Endothelial cell of umbilical vein (primary cell): ENCODE measurements at regions not wholly inside any gene's neighbourhood (a gene's known extent, or its start where the extent isn't known, plus 50 kb on each side); places are given as distances from the start of the nearest gene placed in this dataset.

ENCODE experiments used
- BruUV-seq: library from RNA; stranded (reverse); fragments of 400-500 nt; replicated peaks from 2 replicates; lab custom pipeline; 2021; lab: Mats Ljungman, UMichigan
- CTCF ChIA-PET: fragments of 300-600, 350-600 bp; sonication (Branson Sonifier 250); formaldehyde crosslinking; loops from one replicate; lab custom pipeline; 2021; ENCODE audit warnings: antibody characterized with exemption, inconsistent platforms; lab: Charles Lee
- POLR2A ChIA-PET: fragments of 300-600, 350-600 bp; sonication (Branson Sonifier 250); formaldehyde crosslinking; loops from one replicate; lab custom pipeline; 2021; ENCODE audit warnings: antibody characterized with exemption, inconsistent platforms; lab: Charles Lee
- DNase-seq: peaks from one replicate; pipeline ENCODE4 v3.0.0-alpha.2; 2011; ENCODE audit warnings: low read depth, low spot score
- FAIRE-seq: peaks from 2 replicates; lab custom pipeline; 2011; peaks lifted over from hg19 to GRCh38; lab: Jason Lieb, UNC
- H2AFZ ChIP-seq: 2 replicates; pipeline ENCODE4 v1.6.0; 2012; ENCODE audit warnings: low read depth, low read length, control low read depth, inconsistent platforms
- H3K27ac ChIP-seq: 2 replicates; pipeline ENCODE4 v1.5.1; 2011; ENCODE audit warnings: low read depth, mild to moderate bottlenecking, control low read depth, low read length, moderate library complexity; ENCODE audit not compliant: insufficient read depth
- H3K27me3 ChIP-seq, 2 experiments: 2 replicates each; pipeline versions ENCODE4 v1.6.0 to v1.6.1; 2011; ENCODE audit warnings: low read length in 2 of 2, mixed read lengths in 1 of 2; ENCODE audit not compliant: control insufficient read depth in 2 of 2, insufficient read depth in 2 of 2
- H3K36me3 ChIP-seq, 2 experiments: 2 replicates in 1 of 2; 3 replicates in 1 of 2; pipeline ENCODE4 v1.5.1; 2011; ENCODE audit warnings: low read length in 2 of 2, mild to moderate bottlenecking in 1 of 2, moderate library complexity in 1 of 2; ENCODE audit not compliant: control insufficient read depth in 2 of 2, insufficient read depth in 2 of 2; ENCODE audit errors: extremely low read depth in 1 of 2
- H3K4me1 ChIP-seq: 3 replicates; pipeline ENCODE4 v1.5.1; 2011; ENCODE audit warnings: mild to moderate bottlenecking, low read length; ENCODE audit not compliant: control insufficient read depth, insufficient read depth; ENCODE audit errors: extremely low read depth
- H3K4me2 ChIP-seq: 2 replicates; pipeline ENCODE4 v1.6.1; 2011; ENCODE audit warnings: low read length, control low read depth, mixed read lengths; ENCODE audit not compliant: insufficient read depth
- H3K4me3 ChIP-seq, 3 experiments: fragments of 200-600 bp in 1 of 3; sonication (generic), shearing (Covaris generic) in 1 of 3; replicated peaks in 1 of 3; 2 replicates each; pipeline ENCODE4 v1.5.1; 2011 to 2016; ENCODE audit warnings: control low read depth in 3 of 3, low read length in 3 of 3, mild to moderate bottlenecking in 2 of 3, inconsistent platforms in 1 of 3, low read depth in 1 of 3, moderate library complexity in 1 of 3; ENCODE audit not compliant: insufficient read depth in 1 of 3
- H3K79me2 ChIP-seq: 2 replicates; pipeline ENCODE4 v1.6.0; 2012; ENCODE audit warnings: low read length, inconsistent platforms; ENCODE audit not compliant: control insufficient read depth, insufficient read depth
- H3K9ac ChIP-seq: replicated peaks from 2 replicates; pipeline ENCODE3; 2011; ENCODE audit warnings: low read length, control low read depth; ENCODE audit not compliant: insufficient read depth; ENCODE audit errors: extremely low read depth
- H3K9me1 ChIP-seq: replicated peaks from 3 replicates; pipeline ENCODE4 v1.6.0; 2011; ENCODE audit warnings: mild to moderate bottlenecking, low read length; ENCODE audit not compliant: control insufficient read depth, insufficient read depth; ENCODE audit errors: extremely low read depth
- H3K9me3 ChIP-seq: replicated peaks from 2 replicates; pipeline ENCODE4 v1.5.1; 2012; ENCODE audit warnings: low read length, inconsistent platforms; ENCODE audit not compliant: control insufficient read depth, insufficient read depth
- H4K20me1 ChIP-seq: replicated peaks from 2 replicates; pipeline ENCODE3; 2011; ENCODE audit warnings: mild to moderate bottlenecking, low read length; ENCODE audit not compliant: control insufficient read depth, insufficient read depth; ENCODE audit errors: extremely low read depth
- CTCF ChIP-seq, 2 donors: IDR thresholded peaks; 1 replicate in 1 of 2; 2 replicates in 1 of 2; pipeline ENCODE4 v1.5.1; 2011; ENCODE audit warnings: low read length in 2 of 2, mild to moderate bottlenecking in 2 of 2, moderate library complexity in 2 of 2, control low read depth in 1 of 2, inconsistent platforms in 1 of 2, low read depth in 1 of 2; ENCODE audit not compliant: insufficient read depth in 1 of 2; ENCODE audit errors: extremely low read depth in 1 of 2
- EZH2 ChIP-seq: IDR thresholded peaks from 2 replicates; pipeline ENCODE4 v1.6.1; 2012; ENCODE audit warnings: borderline replicate concordance, low read depth, mild to moderate bottlenecking, moderate library complexity, low read length, inconsistent platforms; ENCODE audit not compliant: severe bottlenecking
- FOS ChIP-seq: IDR thresholded peaks from 2 replicates; pipeline ENCODE4 v1.6.1; 2011; ENCODE audit warnings: mild to moderate bottlenecking, low read length, moderate library complexity, borderline replicate concordance; ENCODE audit not compliant: insufficient read depth
- GATA2 ChIP-seq: IDR thresholded peaks from 2 replicates; pipeline ENCODE4 v1.7.0; 2011; ENCODE audit warnings: low read depth, mild to moderate bottlenecking, moderate library complexity, mixed read lengths, low read length; ENCODE audit not compliant: insufficient read length, insufficient read depth
- JUN ChIP-seq: IDR thresholded peaks from 2 replicates; pipeline ENCODE4 v1.6.1; 2011; ENCODE audit warnings: borderline replicate concordance, low read depth; ENCODE audit not compliant: insufficient read length, insufficient read depth
- MAX ChIP-seq: IDR thresholded peaks from 2 replicates; pipeline ENCODE4 v1.6.1; 2011; ENCODE audit not compliant: insufficient read depth, insufficient read length
- MYC ChIP-seq: IDR thresholded peaks from one replicate; pipeline ENCODE4 v1.6.1; 2011; ENCODE audit warnings: mild to moderate bottlenecking, low read depth, low read length
- POLR2A ChIP-seq: IDR thresholded peaks from 2 replicates; pipeline ENCODE4 v1.6.1; 2012; ENCODE audit warnings: low read depth, mild to moderate bottlenecking, control low read depth, low read length
- POLR2AphosphoS5 ChIP-seq: IDR thresholded peaks from 2 replicates; pipeline ENCODE4 v1.6.1; 2012; ENCODE audit warnings: low read depth, mild to moderate bottlenecking, control low read depth, low read length, moderate library complexity; ENCODE audit not compliant: insufficient read depth
- dilution Hi-C: fragments of 300-500 bp; cut with MboI; formaldehyde crosslinking; loops from one replicate; pipeline ENCODE4 v1.15.0; 2019; ENCODE audit warnings: low sequenced_read_pairs; ENCODE audit not compliant: extremely low pct_ligation_motif_present
- intact Hi-C: fragments of 100-400 bp; cut with micrococcal nuclease; formaldehyde crosslinking; loops from one replicate; pipeline ENCODE4 v1.10.0; 2022

GRCh38 chr3:43785551-43785950 lies 94.8 kb downstream of the ABHD5 start:
- dilution Hi-C loops = no loop called here
- no peaks in the 10 kb centered on the region for H3K4me1 ChIP-seq
- H3K4me3 ChIP-seq = no peak overlapping the region
- H3K9ac ChIP-seq = no peak overlapping the region
- H3K79me2 ChIP-seq = no peaks in the 10 kb centered on the region
- no peak for DNase-seq
- no peak overlapping the region for H2AFZ ChIP-seq
- no peaks in the 10 kb centered on the region for H4K20me1 ChIP-seq
- intact Hi-C loops = no loop called here
- ChIA-PET POLR2A (no interaction called here), CTCF (interaction anchor here (1.4 kb wide), 1 partner anchor 15 kb away, joined by 4 read pairs; no protein-coding TSS in a partner anchor)
- no peaks in the 10 kb centered on the region for H3K36me3 ChIP-seq
- no peak for TF ChIP-seq FOS
- no peak for TF ChIP-seq POLR2AphosphoS5
- TF ChIP-seq JUN = no peak
- no peak for TF ChIP-seq POLR2A
- no peak for TF ChIP-seq CTCF (IDR thresholded peaks at IDR 0.05; ENCODE audit: extremely low read depth in 1 of 2, insufficient read depth in 1 of 2, low read depth in 1 of 2, low read length in 2 of 2)
- TF ChIP-seq GATA2 = no peak
- TF ChIP-seq MYC = no peak
- TF ChIP-seq EZH2 = no peak
- no peak for TF ChIP-seq MAX
- H3K9me1 ChIP-seq = no peaks in the 10 kb centered on the region
- H3K9me3 ChIP-seq = no peaks in the 10 kb centered on the region
- no peak overlapping the region for H3K27ac ChIP-seq
- no peak for FAIRE-seq
- no TSS peak for BruUV-seq
- H3K27me3 ChIP-seq = peaks cover 4 to 13% of the 10 kb centered on the region in 2 experiments
- H3K4me2 ChIP-seq = no peak overlapping the region
